WTC11 (cell line): ENCODE measurements at regions not wholly inside any gene's neighbourhood (a gene's known extent, or its start where the extent isn't known, plus 50 kb on each side); places are given as distances from the start of the nearest gene placed in this dataset.

Source experiments
- CREM ChIP-seq: sonication (generic); formaldehyde crosslinking; IDR thresholded peaks from 2 replicates; pipeline ENCODE4 v1.8.1; 2022; ENCODE audit warnings: mild to moderate bottlenecking, missing genetic modification reagents, moderate library complexity
- CTCF ChIP-seq: fragments of 200-600 bp; IDR thresholded peaks from 2 replicates; pipeline ENCODE4 v1.8.0; 2022; ENCODE audit warnings: antibody characterized with exemption
- SMAD3 ChIP-seq: sonication (generic); formaldehyde crosslinking; IDR thresholded peaks from 2 replicates; pipeline ENCODE4 v1.8.0; 2022; ENCODE audit warnings: missing genetic modification reagents, mild to moderate bottlenecking, borderline replicate concordance
- TEAD4 ChIP-seq: sonication (generic); formaldehyde crosslinking; IDR thresholded peaks from 2 replicates; pipeline ENCODE4 v1.8.0; 2022; ENCODE audit warnings: mild to moderate bottlenecking, missing genetic modification reagents
- USF2 ChIP-seq: sonication (generic); formaldehyde crosslinking; IDR thresholded peaks from 2 replicates; pipeline ENCODE4 v1.8.1; 2023; ENCODE audit warnings: mild to moderate bottlenecking, missing genetic modification reagents, moderate library complexity
- ZBTB43 ChIP-seq: sonication (generic); formaldehyde crosslinking; IDR thresholded peaks from 2 replicates; pipeline ENCODE4 v1.8.1; 2023; ENCODE audit warnings: mild to moderate bottlenecking, missing genetic modification reagents
- ZNF121 ChIP-seq: sonication (generic); formaldehyde crosslinking; IDR thresholded peaks from 2 replicates; pipeline ENCODE4 v1.8.0; 2023; ENCODE audit warnings: missing genetic modification reagents

- no peak for TF ChIP-seq CTCF
- no peak for TF ChIP-seq ZBTB43
- no peak for TF ChIP-seq TEAD4 (CRISPR knock-in tag)
- no peak for TF ChIP-seq CREM (CRISPR knock-in tag)
- no peak for TF ChIP-seq ZNF121 (CRISPR knock-in tag)
- no peak for TF ChIP-seq USF2 (CRISPR knock-in tag)
- TF ChIP-seq SMAD3 (CRISPR knock-in tag): no peak
Observed at GRCh38 chr4:89616382-89616781, 220.6 kb downstream of the SNCA start.
